Panc1 (cell line): ENCODE measurements at regions not wholly inside any gene's neighbourhood (a gene's known extent, or its start where the extent isn't known, plus 50 kb on each side); places are given as distances from the start of the nearest gene placed in this dataset.

Experiments
- SIN3A ChIP-seq: IDR thresholded peaks from 2 replicates; pipeline ENCODE4 v1.6.1; 2012; ENCODE audit warnings: low read depth, mild to moderate bottlenecking, low read length, moderate library complexity, borderline replicate concordance; ENCODE audit not compliant: insufficient read depth
- TCF7L2 ChIP-seq: IDR thresholded peaks from 2 replicates; pipeline ENCODE4 v1.6.1; 2011; ENCODE audit warnings: mild to moderate bottlenecking, low read depth, low read length, inconsistent platforms

- TF ChIP-seq SIN3A (no peak), TCF7L2 (no peak)
These were observed 253.1 kb downstream of the PTPRU start for GRCh38 chr1:29489471-29489870.
